Limb (tissue), 2 donors: ENCODE measurements at regions not wholly inside any gene's neighbourhood (a gene's known extent, or its start where the extent isn't known, plus 50 kb on each side); places are given as distances from the start of the nearest gene placed in this dataset.
A peak's percentile ranks its signal among the peaks of the same experiment; 100 is the strongest.

Experiments
- DNase-seq, 2 donors: peaks; one replicate each; pipeline ENCODE4 v3.0.0-alpha.2; 2016; ENCODE audit errors: extremely low spot score in 2 of 2

- no peak for DNase-seq
These were observed 404.0 kb upstream of the KIF2A start for GRCh38 chr5:61901997-61902396.

DNA sequence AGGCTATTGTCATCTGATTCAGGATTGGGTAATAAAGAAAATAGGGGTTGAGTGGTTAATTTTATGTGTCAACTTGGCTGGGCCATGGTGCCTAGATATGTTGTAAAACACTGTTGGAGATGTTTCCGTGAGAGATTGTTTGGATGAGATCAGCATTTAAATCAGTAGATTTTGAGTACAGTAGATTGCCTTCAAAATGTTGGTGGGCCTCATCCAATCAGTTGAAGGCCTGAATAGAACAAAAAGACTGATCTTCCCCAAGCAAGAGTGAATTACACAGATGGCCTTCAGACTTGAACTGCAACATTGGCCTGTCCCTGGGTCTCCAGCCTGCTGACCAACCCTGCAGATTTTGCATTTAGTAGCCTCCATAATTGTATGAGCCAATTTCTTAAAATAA is 401.3 kb upstream of the KIF2A start:
- DNase-seq: no peak

DNA sequence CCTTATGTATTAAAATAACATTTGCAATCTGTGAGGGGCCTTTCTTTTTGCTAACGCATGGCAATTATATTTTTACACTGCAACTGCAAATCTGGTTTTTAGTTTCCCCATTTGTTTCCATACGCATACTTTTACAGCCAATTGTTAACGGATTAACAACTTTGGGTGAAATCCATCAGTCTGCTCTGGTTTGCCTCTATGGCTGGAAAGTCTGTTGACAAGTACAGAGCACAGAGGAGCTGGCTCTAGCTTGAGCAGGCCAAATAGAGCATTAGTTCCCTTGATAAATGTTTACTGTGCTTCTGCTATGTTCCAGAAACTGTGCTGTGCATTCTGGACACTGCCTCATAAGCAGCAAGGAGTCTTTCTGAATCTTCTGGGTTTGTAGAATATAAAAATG is 400.4 kb upstream of the KIF2A start:
- no peak for DNase-seq

- no peak for DNase-seq
These were observed 399.2 kb upstream of the KIF2A start for GRCh38 chr5:61906820-61907219.

GRCh38 chr5:61907995-61908394 is 398.0 kb upstream of the KIF2A start:
- DNase-seq: no peak

- no peak for DNase-seq
These were observed 395.2 kb upstream of the KIF2A start for GRCh38 chr5:61910771-61911170.

DNA sequence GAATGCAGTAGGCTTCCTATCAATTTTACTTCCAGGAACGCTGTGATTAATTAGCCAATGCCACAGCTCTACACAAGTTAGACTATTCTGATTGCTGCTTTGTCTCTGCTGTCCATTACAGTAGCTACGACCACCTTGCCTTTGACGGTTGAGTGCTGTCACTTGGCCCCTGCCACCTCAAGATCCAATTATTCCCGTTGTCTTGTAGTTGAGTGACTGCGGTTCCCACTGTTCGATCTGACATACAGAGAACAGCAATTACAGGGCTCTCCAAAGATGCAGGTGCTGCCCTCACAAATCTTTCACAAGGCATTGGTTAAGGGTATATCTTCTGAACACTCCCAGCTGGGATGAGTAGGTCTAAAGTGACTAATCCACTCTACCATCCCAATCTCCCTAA is 393.4 kb upstream of the KIF2A start:
- no peak for DNase-seq

DNA sequence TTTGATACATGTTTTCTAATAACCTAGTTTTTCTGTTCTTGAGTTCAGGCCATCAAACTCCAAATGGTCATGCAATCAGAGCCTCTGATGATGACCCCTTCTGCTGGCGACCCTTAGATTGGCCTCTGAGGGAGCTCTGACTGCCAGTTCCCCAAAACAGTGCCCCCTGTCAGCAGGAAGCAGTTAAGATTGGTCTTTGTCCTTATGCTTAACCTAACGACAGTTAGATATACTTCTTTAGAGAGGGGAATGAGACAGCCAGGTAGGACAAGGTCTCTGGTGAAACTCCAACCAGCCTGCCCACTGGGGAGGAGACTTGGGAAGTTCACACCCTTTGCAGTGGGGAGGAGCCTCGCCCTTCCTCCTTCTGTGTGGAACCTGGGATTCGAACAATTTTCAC is 390.4 kb upstream of the KIF2A start:
- no peak for DNase-seq

- DNase-seq: no peak
These were observed 389.1 kb upstream of the KIF2A start for GRCh38 chr5:61916621-61917620.

DNA sequence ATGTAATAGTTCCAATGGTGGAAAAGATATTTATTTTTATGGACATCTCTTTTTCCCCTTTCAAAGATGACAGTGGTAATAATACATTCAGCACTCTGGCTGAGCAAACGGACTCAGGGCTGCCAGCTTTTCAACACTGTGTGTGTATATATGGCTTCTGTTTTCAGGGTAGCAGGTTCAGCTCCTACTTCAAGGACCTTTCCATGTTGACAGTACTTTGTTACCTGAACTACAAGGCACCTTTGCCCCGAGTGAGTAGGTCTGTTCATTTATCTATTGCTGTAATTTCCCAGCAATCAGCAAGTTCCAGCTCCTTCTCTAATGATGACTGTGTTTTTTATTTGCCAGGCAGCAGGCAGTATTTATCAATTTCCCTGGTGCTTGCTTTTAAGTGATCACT is 387.4 kb upstream of the KIF2A start:
- no peak for DNase-seq

- DNase-seq: no peak
These were observed 386.1 kb upstream of the KIF2A start for GRCh38 chr5:61919920-61920319.

GRCh38 chr5:61924251-61924650 is 381.8 kb upstream of the KIF2A start:
- DNase-seq: no peak

- no peak for DNase-seq
These were observed 379.1 kb upstream of the KIF2A start for GRCh38 chr5:61926911-61927310.

DNA sequence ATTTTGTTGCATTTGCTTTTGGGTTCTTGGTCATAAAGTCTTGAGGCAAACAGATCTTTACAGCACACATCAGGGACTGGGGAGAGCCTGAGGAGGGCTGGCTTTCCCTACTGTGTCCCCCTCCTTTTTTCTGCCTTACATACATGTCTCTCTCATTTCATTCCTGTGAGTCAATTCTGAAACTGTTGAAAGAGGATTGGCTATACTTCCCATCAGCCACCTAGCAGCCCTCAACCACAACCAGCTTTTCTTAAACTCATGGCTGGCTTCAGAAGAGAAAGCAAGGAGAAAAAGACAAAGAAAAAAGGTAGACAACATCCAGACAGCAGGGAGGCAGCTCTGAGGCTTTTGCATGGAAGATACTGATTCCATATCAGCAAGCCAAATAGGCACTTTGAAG is 374.8 kb upstream of the KIF2A start:
- no peak for DNase-seq

GRCh38 chr5:61933787-61934626 is 372.0 kb upstream of the KIF2A start:
- peak; percentile 34 to 71 for DNase-seq

- DNase-seq: no peak
These were observed 364.4 kb upstream of the KIF2A start for GRCh38 chr5:61941637-61942036.

DNA sequence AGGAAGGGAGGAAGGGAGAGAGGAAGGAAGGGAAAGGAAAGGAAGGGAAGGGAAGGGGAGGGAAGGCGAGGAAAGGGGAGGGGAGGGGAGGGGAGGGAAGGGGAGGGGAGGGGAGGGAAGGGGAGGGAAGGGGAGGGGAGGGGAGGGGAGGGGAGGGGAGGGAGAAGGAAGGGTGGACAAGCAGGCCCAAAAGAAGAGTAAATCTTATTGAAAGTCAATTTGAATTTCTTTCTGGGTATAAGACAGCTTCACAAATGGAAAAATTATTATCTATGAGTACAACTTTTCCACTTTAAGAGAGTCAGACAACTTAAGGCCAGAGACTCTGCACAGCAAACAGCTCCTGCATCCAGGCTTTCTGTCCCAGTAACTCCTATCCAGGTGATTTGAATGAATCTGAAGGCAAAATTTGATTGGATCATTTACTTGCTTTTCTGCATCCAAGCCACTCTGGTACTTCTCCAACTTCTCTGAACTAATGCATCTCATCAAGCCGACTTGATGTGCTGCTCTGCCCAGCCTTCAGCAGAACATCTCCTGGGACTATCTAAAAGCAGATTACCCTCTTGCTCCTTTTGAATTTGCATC is 363.4 kb upstream of the KIF2A start:
- DNase-seq: no peak

DNA sequence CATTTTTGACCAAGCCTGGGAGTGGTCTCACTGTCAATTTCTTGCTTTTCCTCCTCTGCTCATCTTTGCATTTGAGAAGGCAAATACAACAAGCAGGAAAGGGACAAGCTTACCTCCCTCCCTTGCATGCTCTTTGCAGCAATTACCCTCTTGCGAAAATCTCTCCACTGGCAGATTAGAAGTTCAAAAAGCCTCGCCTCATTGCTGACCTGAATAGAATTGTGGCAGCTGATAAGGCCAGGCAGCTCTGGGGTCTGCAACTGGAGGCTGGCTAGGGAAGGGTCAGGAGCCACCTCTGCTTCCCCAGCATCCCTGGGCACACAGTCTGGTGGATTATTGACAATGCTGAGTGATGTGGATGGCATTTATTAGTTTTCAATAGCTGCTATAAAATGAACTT is 362.3 kb upstream of the KIF2A start:
- DNase-seq: no peak

- no peak for DNase-seq
These were observed 357.9 kb upstream of the KIF2A start for GRCh38 chr5:61948151-61948550.

- DNase-seq: no peak
These were observed 356.8 kb upstream of the KIF2A start for GRCh38 chr5:61949054-61949678.

DNA sequence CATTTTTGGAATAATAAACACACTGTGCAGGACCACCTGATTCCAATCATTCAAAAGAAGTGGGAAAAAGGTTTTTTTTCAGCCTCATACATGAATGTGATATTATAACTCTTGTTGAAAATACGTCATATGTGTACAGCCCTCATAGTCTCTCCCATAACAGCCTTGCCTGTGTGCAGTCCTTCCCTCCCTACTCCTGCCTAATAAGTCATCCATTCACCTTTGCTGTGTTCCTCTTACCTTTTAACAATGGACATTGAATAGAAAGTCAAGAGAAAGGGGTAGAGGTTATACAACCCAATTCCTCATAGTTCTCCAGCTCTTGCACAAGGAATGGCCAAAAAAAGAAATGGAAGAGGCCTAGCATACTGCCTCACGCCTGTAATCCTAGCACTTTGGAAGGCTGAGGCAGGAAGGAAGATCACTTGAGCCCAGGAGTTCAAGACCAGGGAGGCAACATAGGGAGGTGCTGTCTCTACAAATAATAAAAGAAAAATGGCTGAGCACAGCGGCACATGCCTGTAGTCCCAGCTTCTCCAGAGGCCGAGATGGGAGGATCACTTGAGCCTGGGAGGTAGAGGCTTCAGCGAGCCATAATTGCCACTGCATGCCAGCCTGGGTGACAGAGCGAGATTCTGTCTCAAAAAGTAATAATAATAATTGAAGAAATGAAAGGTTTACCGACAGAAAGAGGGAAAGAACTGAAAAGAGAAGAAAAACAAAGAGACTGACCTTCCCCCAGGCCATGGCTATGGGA is 356.1 kb upstream of the KIF2A start:
- DNase-seq: no peak
